Right lobe of liver (tissue), 6 donors: ENCODE measurements at regions not wholly inside any gene's neighbourhood (a gene's known extent, or its start where the extent isn't known, plus 50 kb on each side); places are given as distances from the start of the nearest gene placed in this dataset.

Experiments used
- ATAC-seq, 4 donors: fragments of 200-7000 bp; cut with Tn5 transposase; one replicate each; pipeline ENCODE4 v1.9.1; 2020; ENCODE audit warnings: mild to moderate bottlenecking in 4 of 4, moderate library complexity in 4 of 4
- DNase-seq, 3 donors: peaks; one replicate each; pipeline ENCODE4 v3.0.0-alpha.2; 2020
- H3K27ac ChIP-seq, 3 donors: fragments of 200-600 bp; one replicate each; pipeline ENCODE4 v1.8.0; 2022
- H3K27me3 ChIP-seq, 2 donors: fragments of 200-600 bp; one replicate each; pipeline ENCODE4 v1.8.0; 2022
- H3K36me3 ChIP-seq, 4 donors: fragments of 200-600 bp; sonication (generic) in 1 of 4; one replicate each; pipeline versions ENCODE4 v1.5.1 to v1.8.0; 2017 to 2022; ENCODE audit warnings: control low read depth in 1 of 4
- H3K4me1 ChIP-seq, 4 donors: fragments of 200-600 bp; sonication (generic) in 1 of 4; one replicate each; pipeline versions ENCODE4 v1.5.1 to v1.8.0; 2017 to 2022; ENCODE audit warnings: control low read depth in 1 of 4
- H3K4me3 ChIP-seq, 3 donors: fragments of 200-600 bp; one replicate each; pipeline ENCODE4 v1.8.0; 2022
- H3K9me3 ChIP-seq, 4 donors: fragments of 200-600 bp; sonication (generic) in 1 of 4; one replicate each; pipeline versions ENCODE4 v1.5.1 to v1.8.0; 2017 to 2022; ENCODE audit warnings: control low read depth in 1 of 4
- POLR2A ChIP-seq: fragments of 450-650 bp; IDR thresholded peaks from one replicate; pipeline ENCODE4 v1.6.1; 2017; ENCODE audit warnings: antibody characterized with exemption, mild to moderate bottlenecking
- WGBS: methylation state at CpG from one replicate; pipeline ENCODE4 v1.1.6; 2018; ENCODE audit warnings: low coverage, low lambda C conversion rate; ENCODE audit not compliant: insufficient coverage; ENCODE audit errors: missing lambda C conversion rate; 5-methylcytosine and 5-hydroxymethylcytosine counted together
- intact Hi-C, 2 donors: fragments of 100-400 bp; cut with DNase I; formaldehyde crosslinking; loops; one replicate each; pipeline versions ENCODE4 v1.11.2 to v1.14.1; 2022
- TF ChIP-seq, protein P1 (sequence below), 4 donors: fragments of 200-600 bp in 3 of 4; fragments of 450-650 bp in 1 of 4; IDR thresholded peaks; one replicate each; pipeline versions ENCODE4 v1.5.1 to v1.8.0; 2016 to 2022; ENCODE audit warnings: antibody characterized with exemption in 4 of 4, mild to moderate bottlenecking in 2 of 4
- donor health status: DM: no; HTN: yes; CAD: no.
- donor health status: DM: no; HTN: no; CAD: no.
- donor health status: DM: no; HTN: no; CAD: no.
- donor health status: DM: no; HTN: yes; CAD: no.
- donor health status: DM: no; HTN: yes; CAD: no.

DNA sequence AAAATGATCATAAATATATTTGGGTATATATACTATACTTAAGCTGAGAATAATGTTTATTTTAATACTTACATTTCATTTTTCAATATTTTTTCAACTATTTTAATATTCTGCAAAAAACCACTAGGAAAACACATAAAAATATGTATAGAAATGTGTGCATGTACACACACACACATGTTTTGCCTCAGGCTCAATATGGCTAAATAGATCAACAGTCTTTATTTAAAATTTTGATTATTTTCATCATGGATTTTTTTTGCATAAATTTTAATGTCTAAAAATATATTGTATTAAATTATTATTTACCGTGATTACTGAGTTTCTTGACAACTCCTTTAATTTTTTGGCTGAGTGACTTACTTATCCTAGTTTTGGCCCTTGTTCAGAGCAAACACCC lies 846.5 kb downstream of the DHX35 start:
- no peak for ATAC-seq
- intact Hi-C loops = no loop called here
- no peak for DNase-seq
- no peaks in the 10 kb centered on the region for H3K36me3 ChIP-seq
- TF ChIP-seq, protein P1, sequence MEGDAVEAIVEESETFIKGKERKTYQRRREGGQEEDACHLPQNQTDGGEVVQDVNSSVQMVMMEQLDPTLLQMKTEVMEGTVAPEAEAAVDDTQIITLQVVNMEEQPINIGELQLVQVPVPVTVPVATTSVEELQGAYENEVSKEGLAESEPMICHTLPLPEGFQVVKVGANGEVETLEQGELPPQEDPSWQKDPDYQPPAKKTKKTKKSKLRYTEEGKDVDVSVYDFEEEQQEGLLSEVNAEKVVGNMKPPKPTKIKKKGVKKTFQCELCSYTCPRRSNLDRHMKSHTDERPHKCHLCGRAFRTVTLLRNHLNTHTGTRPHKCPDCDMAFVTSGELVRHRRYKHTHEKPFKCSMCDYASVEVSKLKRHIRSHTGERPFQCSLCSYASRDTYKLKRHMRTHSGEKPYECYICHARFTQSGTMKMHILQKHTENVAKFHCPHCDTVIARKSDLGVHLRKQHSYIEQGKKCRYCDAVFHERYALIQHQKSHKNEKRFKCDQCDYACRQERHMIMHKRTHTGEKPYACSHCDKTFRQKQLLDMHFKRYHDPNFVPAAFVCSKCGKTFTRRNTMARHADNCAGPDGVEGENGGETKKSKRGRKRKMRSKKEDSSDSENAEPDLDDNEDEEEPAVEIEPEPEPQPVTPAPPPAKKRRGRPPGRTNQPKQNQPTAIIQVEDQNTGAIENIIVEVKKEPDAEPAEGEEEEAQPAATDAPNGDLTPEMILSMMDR (IDR thresholded peaks at IDR 0.05) = no peak
- TF ChIP-seq POLR2A = no peak
- no peaks in the 10 kb centered on the region for H3K27me3 ChIP-seq
- H3K4me3 ChIP-seq = no peak overlapping the region
- no peaks in the 10 kb centered on the region for H3K4me1 ChIP-seq
- no peak overlapping the region for H3K27ac ChIP-seq
- WGBS = 90% methylated on average over 1 of the region's 1 CpG
- H3K9me3 ChIP-seq = no peaks in the 10 kb centered on the region

DNA sequence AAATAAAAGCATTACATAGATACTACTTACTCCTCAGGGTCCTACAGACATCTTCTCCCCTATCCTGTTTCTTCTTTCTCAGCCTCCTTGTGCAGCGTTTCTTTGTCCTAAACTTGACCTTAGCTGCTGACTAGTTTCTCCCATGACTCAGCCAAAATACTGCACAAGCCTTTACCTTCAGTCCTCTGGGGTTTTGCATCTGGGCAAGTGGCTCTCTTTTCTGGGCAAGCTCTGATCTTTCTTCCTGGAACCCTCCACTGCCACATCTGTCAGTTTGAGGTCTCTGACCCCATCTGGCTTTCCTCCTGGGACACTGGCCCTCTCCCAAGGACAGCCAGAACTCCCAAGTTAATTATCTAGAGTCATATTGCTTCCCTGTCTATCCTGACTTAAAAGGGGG lies 838.4 kb downstream of the DHX35 start:
- no peaks in the 10 kb centered on the region for H3K4me1 ChIP-seq
- intact Hi-C loops = no loop called here
- 14% methylated on average over 1 of the region's 1 CpG for WGBS
- TF ChIP-seq, protein P1 (IDR thresholded peaks at IDR 0.05) = no peak
- no peak for TF ChIP-seq POLR2A
- no peaks in the 10 kb centered on the region for H3K9me3 ChIP-seq
- ATAC-seq (peak; percentile 39 to 65 (median 46)), DNase-seq (no peak)
- H3K27me3 ChIP-seq = no peaks in the 10 kb centered on the region
- no peaks in the 10 kb centered on the region for H3K36me3 ChIP-seq
- H3K27ac ChIP-seq = no peak overlapping the region
- no peak overlapping the region for H3K4me3 ChIP-seq

DNA sequence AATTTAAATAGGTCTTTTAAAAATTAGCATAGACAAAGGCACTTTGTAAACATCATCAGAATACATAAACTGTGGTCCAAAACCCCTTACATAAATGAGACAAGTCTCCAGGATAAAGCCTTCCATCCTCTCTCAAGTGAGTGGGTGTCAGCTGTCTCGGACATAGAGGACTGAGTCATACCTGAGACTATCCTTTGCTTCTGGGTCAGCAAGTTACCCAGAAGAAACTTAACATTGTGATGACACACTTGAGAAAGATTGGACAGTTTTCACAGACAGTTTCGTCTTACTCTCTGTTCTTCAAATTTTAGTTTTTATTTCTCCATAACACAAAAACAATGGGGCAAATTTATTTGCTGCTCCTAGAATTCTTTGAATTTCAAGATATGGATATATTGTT lies 838.0 kb downstream of the DHX35 start:
- no peak for ATAC-seq
- TF ChIP-seq POLR2A = no peak
- TF ChIP-seq, protein P1 (IDR thresholded peaks at IDR 0.05) = no peak
- no peak overlapping the region for H3K27ac ChIP-seq

DNA sequence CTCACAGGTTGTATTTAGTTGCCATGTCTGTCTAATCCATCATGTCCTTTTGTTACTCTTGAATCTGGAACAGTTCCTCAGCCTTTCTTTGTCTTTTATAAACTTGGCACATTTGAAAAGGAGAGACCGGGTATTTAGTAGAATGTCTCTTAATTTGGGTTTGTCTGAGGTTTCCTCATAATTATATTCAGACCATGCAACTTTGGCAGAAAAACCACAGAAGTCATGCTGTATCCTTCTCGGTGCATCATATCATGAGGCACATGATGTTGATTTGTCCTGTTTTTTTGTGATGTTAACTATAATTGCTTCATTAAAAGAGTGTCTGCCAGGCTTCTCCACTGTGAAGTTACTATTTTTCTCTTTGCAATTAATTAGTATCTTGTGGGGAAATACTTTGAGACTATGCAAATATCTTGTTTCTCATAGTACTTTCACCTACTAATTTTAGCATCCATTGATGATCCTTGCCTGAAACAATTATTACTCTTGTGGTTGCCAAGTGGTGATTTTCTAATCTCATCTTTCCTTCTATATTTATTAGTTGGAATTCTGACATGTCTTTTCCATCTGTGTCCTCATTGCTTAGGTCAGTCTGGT lies 837.3 kb downstream of the DHX35 start:
- Histone ChIP-seq H3K4me1 (no peaks in the 10 kb centered on the region), H3K27me3 (no peaks in the 10 kb centered on the region), H3K4me3 (no peak overlapping the region), H3K9me3 (no peaks in the 10 kb centered on the region), H3K27ac (no peak overlapping the region), H3K36me3 (no peaks in the 10 kb centered on the region)
- WGBS = 58% methylated on average over 2 of the region's 2 CpGs
- intact Hi-C loops = no loop called here
- TF ChIP-seq, protein P1 (IDR thresholded peaks at IDR 0.05) = no peak
- TF ChIP-seq POLR2A = no peak
- DNase-seq (no peak), ATAC-seq (no peak)

More for the DNA sequence above, 838.0 kb downstream of the DHX35 start:
- WGBS = 35% methylated on average over 2 of the region's 2 CpGs
- Histone ChIP-seq H3K36me3 (no peaks in the 10 kb centered on the region), H3K9me3 (no peaks in the 10 kb centered on the region), H3K27me3 (no peaks in the 10 kb centered on the region), H3K4me1 (no peaks in the 10 kb centered on the region), H3K4me3 (no peak overlapping the region)
- intact Hi-C loops = no loop called here
- DNase-seq = no peak
